Peyer's patch (tissue), 4 donors: ENCODE measurements at regions not wholly inside any gene's neighbourhood (a gene's known extent, or its start where the extent isn't known, plus 50 kb on each side); places are given as distances from the start of the nearest gene placed in this dataset.

ENCODE experiments used
- DNase-seq, 3 donors: peaks; one replicate each; pipeline ENCODE4 v3.0.0-alpha.2; 2017 to 2019
- H3K27ac ChIP-seq, 4 donors: fragments of 200-600 bp; sonication (generic); one replicate each; pipeline ENCODE4 v1.5.1; 2016 to 2019
- H3K27me3 ChIP-seq, 2 donors: fragments of 200-600 bp; sonication (generic); one replicate each; pipeline ENCODE4 v1.5.1; 2019
- H3K36me3 ChIP-seq, 3 donors: fragments of 200-600 bp; sonication (generic); one replicate each; pipeline ENCODE4 v1.5.1; 2016 to 2019
- H3K4me1 ChIP-seq, 4 donors: fragments of 200-600 bp; sonication (generic); one replicate each; pipeline ENCODE4 v1.5.1; 2016 to 2019
- H3K4me3 ChIP-seq, 4 donors: fragments of 200-600 bp; sonication (generic); 1 replicate in 3 of 4; 2 replicates in 1 of 4; pipeline ENCODE4 v1.5.1; 2016 to 2019; ENCODE audit warnings: mild to moderate bottlenecking in 1 of 4
- H3K9me3 ChIP-seq, 4 donors: fragments of 200-600 bp; sonication (generic); one replicate each; pipeline ENCODE4 v1.5.1; 2016 to 2019; ENCODE audit warnings: mild to moderate bottlenecking in 1 of 4
- POLR2A ChIP-seq, 2 donors: fragments of 450-650 bp; IDR thresholded peaks; one replicate each; pipeline ENCODE4 v1.5.1; 2017; ENCODE audit warnings: antibody characterized with exemption in 2 of 2, mild to moderate bottlenecking in 2 of 2, moderate library complexity in 2 of 2
- TF ChIP-seq, protein P1 (sequence below), 6 experiments: fragments of 450-650 bp in 4 of 6; fragments of 200-600 bp in 2 of 6; sonication (generic) in 1 of 6; IDR thresholded peaks; one replicate each; pipeline ENCODE4 v1.5.1; 2017 to 2019; ENCODE audit warnings: antibody characterized with exemption in 6 of 6, mild to moderate bottlenecking in 3 of 6, moderate library complexity in 1 of 6

DNA sequence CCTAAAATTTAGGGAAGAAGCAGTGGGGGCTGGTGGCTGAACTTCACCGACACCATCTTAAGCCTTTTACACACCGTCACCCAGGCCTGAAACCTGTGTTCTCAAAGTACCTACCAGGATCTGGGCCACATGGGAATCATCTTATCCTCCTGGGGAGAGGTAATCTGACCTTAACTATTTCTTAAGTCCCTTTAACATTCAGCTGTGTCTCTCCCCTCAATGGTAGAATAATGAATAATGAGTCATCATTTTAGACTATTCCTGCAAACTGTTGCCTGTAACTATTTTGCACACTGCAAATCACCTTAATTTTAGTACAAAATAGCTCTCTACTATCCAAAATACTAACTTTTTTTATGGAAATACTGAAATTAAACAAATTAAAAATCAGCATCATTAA is 149.4 kb upstream of the KLF7 start:
- Histone ChIP-seq H3K36me3 (no peaks in the 10 kb centered on the region), H3K27ac (no peak overlapping the region), H3K9me3 (no peaks in the 10 kb centered on the region), H3K27me3 (no peaks in the 10 kb centered on the region), H3K4me1 (peaks cover 0 to 6% (median 0%) of the 10 kb centered on the region in 4 donors), H3K4me3 (no peak overlapping the region)
- no peak for DNase-seq
- TF ChIP-seq POLR2A (IDR thresholded peaks at IDR 0.05), result no peak
- TF ChIP-seq, protein P1, sequence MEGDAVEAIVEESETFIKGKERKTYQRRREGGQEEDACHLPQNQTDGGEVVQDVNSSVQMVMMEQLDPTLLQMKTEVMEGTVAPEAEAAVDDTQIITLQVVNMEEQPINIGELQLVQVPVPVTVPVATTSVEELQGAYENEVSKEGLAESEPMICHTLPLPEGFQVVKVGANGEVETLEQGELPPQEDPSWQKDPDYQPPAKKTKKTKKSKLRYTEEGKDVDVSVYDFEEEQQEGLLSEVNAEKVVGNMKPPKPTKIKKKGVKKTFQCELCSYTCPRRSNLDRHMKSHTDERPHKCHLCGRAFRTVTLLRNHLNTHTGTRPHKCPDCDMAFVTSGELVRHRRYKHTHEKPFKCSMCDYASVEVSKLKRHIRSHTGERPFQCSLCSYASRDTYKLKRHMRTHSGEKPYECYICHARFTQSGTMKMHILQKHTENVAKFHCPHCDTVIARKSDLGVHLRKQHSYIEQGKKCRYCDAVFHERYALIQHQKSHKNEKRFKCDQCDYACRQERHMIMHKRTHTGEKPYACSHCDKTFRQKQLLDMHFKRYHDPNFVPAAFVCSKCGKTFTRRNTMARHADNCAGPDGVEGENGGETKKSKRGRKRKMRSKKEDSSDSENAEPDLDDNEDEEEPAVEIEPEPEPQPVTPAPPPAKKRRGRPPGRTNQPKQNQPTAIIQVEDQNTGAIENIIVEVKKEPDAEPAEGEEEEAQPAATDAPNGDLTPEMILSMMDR (IDR thresholded peaks at IDR 0.05), result no peak

DNA sequence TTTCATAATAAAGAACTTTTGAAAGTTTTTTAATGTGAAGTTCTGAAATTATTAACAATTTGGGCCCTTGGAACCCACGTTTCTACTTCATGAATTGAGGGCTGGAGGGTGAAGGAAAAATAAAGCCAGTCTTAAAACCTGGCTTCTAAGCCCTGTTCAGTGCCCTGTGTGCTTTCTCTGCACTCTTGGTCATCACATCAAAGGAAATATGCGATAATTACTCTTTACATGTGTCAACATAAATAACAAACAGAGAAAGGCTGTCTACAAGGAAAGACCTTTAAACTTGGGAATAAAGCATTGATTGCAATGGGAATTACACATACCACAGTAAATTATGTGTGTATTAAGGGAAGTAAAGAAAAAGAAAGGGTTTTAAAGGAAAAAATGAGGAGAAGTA is 150.7 kb upstream of the KLF7 start:
- TF ChIP-seq, protein P1 (IDR thresholded peaks at IDR 0.05), result no peak
- no peak for TF ChIP-seq POLR2A (IDR thresholded peaks at IDR 0.05)
- no peak overlapping the region for H3K27ac ChIP-seq
- H3K36me3 ChIP-seq, result no peaks in the 10 kb centered on the region
- no peak for DNase-seq
- no peaks in the 10 kb centered on the region for H3K4me1 ChIP-seq
- H3K27me3 ChIP-seq, result no peaks in the 10 kb centered on the region
- H3K4me3 ChIP-seq, result no peak overlapping the region
- H3K9me3 ChIP-seq, result no peaks in the 10 kb centered on the region

DNA sequence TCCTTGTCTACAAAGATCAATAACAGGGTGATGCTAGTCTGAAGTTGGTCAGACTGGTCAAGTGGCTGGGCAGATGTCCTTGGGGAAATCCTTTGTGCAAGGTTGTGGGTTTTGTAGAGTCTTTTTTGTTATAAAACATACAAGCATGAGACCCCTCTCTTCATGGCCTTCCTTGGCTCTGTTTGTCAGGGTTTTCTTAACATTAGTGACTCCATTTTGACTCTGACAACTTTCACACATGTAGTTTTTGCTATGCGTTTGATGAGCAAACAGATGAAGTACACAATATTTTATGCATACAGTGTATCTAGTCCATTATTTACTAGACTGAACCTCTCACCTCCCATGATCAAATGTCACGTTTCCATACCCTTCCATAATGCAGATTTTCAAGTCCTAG is 151.2 kb upstream of the KLF7 start:
- DNase-seq, result no peak
- no peak overlapping the region for H3K27ac ChIP-seq
- TF ChIP-seq POLR2A (IDR thresholded peaks at IDR 0.05), result no peak
- TF ChIP-seq, protein P1 (IDR thresholded peaks at IDR 0.05), result no peak
- no peaks in the 10 kb centered on the region for H3K27me3 ChIP-seq
- no peaks in the 10 kb centered on the region for H3K36me3 ChIP-seq
- no peaks in the 10 kb centered on the region for H3K4me1 ChIP-seq
- H3K9me3 ChIP-seq, result no peaks in the 10 kb centered on the region
- no peak overlapping the region for H3K4me3 ChIP-seq

DNA sequence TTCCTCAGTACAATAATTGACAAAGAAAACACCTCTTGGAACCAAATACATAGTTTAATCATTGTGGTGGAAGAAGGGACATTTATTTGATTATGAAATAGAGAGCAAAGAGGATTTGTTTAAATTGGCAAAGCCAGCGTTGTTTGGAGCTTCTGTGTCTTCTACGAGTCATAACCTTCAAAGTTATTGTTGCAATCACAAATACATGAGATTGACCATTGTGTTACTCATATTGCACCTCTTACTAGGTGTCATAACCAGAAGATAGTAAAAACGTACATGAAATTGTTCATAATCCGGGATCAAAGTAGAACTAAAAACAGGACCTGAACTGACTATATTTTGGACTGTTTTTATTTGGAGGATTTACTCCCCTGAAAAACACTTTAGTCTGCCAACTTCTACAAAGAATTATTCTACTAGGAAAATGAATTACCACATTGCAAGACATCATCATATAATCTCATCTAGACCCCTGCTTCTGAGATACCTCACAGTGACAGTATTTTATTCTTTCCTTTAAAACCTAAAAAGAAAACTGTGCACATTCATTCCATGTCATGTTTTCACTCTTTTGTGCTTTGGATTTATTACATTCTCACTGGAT is 151.7 kb upstream of the KLF7 start:
- TF ChIP-seq, protein P1 (IDR thresholded peaks at IDR 0.05), result no peak
- no peak for TF ChIP-seq POLR2A (IDR thresholded peaks at IDR 0.05)
- Histone ChIP-seq H3K4me1 (no peaks in the 10 kb centered on the region), H3K36me3 (no peaks in the 10 kb centered on the region), H3K4me3 (no peak overlapping the region), H3K27ac (no peak overlapping the region), H3K9me3 (no peaks in the 10 kb centered on the region), H3K27me3 (no peaks in the 10 kb centered on the region)
- DNase-seq, result no peak

DNA sequence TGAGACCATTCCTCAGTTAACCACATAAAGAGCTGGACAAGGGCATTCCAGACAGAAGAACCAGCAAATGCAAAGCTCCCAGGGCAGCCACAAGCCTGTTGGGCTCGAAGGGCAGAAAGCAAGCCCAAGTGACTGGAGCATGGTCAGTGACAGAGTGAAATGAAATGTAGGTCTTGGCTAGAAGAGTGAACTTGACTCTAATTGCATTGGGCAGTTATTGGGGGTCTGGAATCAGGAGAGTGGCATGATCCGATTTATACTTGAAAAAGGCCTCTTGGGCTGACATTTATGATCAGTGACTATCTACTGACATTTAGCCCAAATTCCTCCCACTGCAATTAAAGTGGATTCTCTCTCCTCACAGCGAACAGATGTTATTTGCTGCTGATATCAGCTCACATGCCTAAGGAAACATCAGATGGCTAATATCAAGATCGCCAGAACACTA is 152.5 kb upstream of the KLF7 start:
- no peak overlapping the region for H3K27ac ChIP-seq
- H3K4me3 ChIP-seq, result no peak overlapping the region
- no peaks in the 10 kb centered on the region for H3K36me3 ChIP-seq
- no peaks in the 10 kb centered on the region for H3K9me3 ChIP-seq
- no peak for TF ChIP-seq POLR2A (IDR thresholded peaks at IDR 0.05)
- TF ChIP-seq, protein P1 (IDR thresholded peaks at IDR 0.05), result no peak
- H3K4me1 ChIP-seq, result no peaks in the 10 kb centered on the region
- DNase-seq, result no peak
- H3K27me3 ChIP-seq, result no peaks in the 10 kb centered on the region

DNA sequence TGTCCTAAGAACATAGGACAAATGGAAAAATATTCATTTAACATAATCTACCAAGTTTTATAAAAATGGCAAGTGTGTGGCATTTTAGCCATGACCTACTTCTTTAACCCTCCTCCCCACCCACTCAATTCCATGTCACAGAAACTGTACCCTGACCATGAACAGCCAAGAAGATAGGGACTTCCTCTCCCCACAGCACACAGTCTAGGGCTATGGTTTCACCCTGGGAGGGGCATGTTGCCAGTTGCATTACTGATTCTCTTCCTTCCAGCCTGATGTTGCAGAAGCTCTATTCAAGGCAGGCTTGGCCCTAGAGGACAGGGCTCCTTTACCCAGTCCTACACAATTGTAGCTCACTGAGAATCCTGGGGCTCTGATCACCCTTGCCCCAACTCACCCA is 153.6 kb upstream of the KLF7 start:
- Histone ChIP-seq H3K4me3 (no peak overlapping the region), H3K36me3 (no peaks in the 10 kb centered on the region), H3K27ac (no peak overlapping the region), H3K27me3 (no peaks in the 10 kb centered on the region), H3K9me3 (no peaks in the 10 kb centered on the region), H3K4me1 (no peaks in the 10 kb centered on the region)
- TF ChIP-seq, protein P1 (IDR thresholded peaks at IDR 0.05), result no peak
- no peak for TF ChIP-seq POLR2A (IDR thresholded peaks at IDR 0.05)
- DNase-seq, result no peak
